Heart left ventricle (tissue), 16 donors: ENCODE measurements at regions not wholly inside any gene's neighbourhood (a gene's known extent, or its start where the extent isn't known, plus 50 kb on each side); places are given as distances from the start of the nearest gene placed in this dataset.

Experiments used
- ATAC-seq, 4 donors: fragments of 200-7000 bp; cut with Tn5 transposase; one replicate each; pipeline ENCODE4 v1.9.1; 2020 to 2022; ENCODE audit warnings: moderate library complexity in 4 of 4, mild to moderate bottlenecking in 3 of 4, moderate number of reproducible peaks in 1 of 4
- DNase-seq, 5 donors: peaks; one replicate each; pipeline ENCODE4 v3.0.0-alpha.2; 2020
- H3K27ac ChIP-seq, 12 donors: fragments of 200-600 bp; sonication (generic) in 4 of 12; one replicate each; pipeline versions ENCODE4 v1.5.0 to v1.8.0; 2016 to 2022; ENCODE audit warnings: mild to moderate bottlenecking in 2 of 12
- H3K27me3 ChIP-seq, 9 donors: fragments of 200-600 bp; sonication (generic) in 2 of 9; one replicate each; pipeline versions ENCODE4 v1.5.1 to v1.8.0; 2016 to 2022; ENCODE audit warnings: mild to moderate bottlenecking in 3 of 9
- H3K36me3 ChIP-seq, 9 donors: fragments of 200-600 bp; sonication (generic) in 2 of 9; one replicate each; pipeline versions ENCODE4 v1.5.0 to v1.8.0; 2018 to 2022; ENCODE audit warnings: mild to moderate bottlenecking in 2 of 9
- H3K4me1 ChIP-seq, 12 donors: fragments of 200-600 bp; sonication (generic) in 4 of 12; one replicate each; pipeline versions ENCODE4 v1.5.0 to v1.8.0; 2016 to 2022; ENCODE audit warnings: mild to moderate bottlenecking in 3 of 12
- H3K4me3 ChIP-seq, 12 donors: fragments of 200-600 bp; sonication (generic) in 4 of 12; one replicate each; pipeline versions ENCODE4 v1.5.0 to v1.8.0; 2017 to 2022; ENCODE audit warnings: mild to moderate bottlenecking in 9 of 12, moderate library complexity in 4 of 12
- H3K9me3 ChIP-seq, 12 donors: fragments of 200-600 bp; sonication (generic) in 4 of 12; one replicate each; pipeline versions ENCODE4 v1.5.0 to v1.8.0; 2016 to 2022; ENCODE audit warnings: mild to moderate bottlenecking in 1 of 12
- POLR2A ChIP-seq, 2 donors: fragments of 450-650 bp; IDR thresholded peaks; one replicate each; pipeline ENCODE4 v1.6.1; 2017; ENCODE audit warnings: antibody characterized with exemption in 2 of 2, mild to moderate bottlenecking in 2 of 2, moderate library complexity in 2 of 2
- WGBS, 4 donors: extraction: QIAGEN DNeasy Blood & Tissue Kit in 2 of 4; methylation state at CpG; one replicate each; pipeline versions ENCODE4 v1.1.5 to v1.1.7; 2013 to 2018; 5-methylcytosine and 5-hydroxymethylcytosine counted together
- intact Hi-C, 10 donors: fragments of 100-400 bp; cut with DNase I; formaldehyde crosslinking; loops; one replicate each; pipeline versions ENCODE4 v1.11.1 to v1.14.2; 2022
- TF ChIP-seq, protein P1 (sequence below), 12 donors: fragments of 200-600 bp; sonication (generic) in 4 of 12; IDR thresholded peaks; one replicate each; pipeline versions ENCODE4 v1.5.0 to v1.8.0; 2018 to 2022; ENCODE audit warnings: antibody characterized with exemption in 12 of 12, mild to moderate bottlenecking in 5 of 12
- donor health status: ischemic (EF 13 %, LVEDD 7.1; RV severe dilation, severe dysfunction).
- donor health status: healthy with polysubstance abuse.
- donor health status: DM: no; HTN: yes; CAD: no.
- donor health status: DM: no; HTN: no; CAD: no.
- donor health status: ischemic (EF 25% LVEDD 6.9; RV normal size, moderate dysfunction).
- donor health status: ischemic (EF 25% LVEDD 5.7; RV mildly dilated, moderate dysfunction).
- donor health status: healthy.
- donor health status: DM: yes; HTN: yes; CAD: no.
- donor health status: ischemic (EF 35%, LVEDD 5.7; RV mildly dilated, moderate dysfunction).
- donor health status: nonischemic (EF 11% LVEDD 7.7; RV severe dilation, severe dysfunction).
- donor health status: DM: yes; HTN: yes; CAD: no.
- donor health status: PGD.
- donor health status: ischemic (EF 29% LVEDD 5.4; RV normal size, mild dysfunction).
- donor health status: nonischemic (EF 23%, LVEDD 6.1; RV moderate dilation, normal function).

DNA sequence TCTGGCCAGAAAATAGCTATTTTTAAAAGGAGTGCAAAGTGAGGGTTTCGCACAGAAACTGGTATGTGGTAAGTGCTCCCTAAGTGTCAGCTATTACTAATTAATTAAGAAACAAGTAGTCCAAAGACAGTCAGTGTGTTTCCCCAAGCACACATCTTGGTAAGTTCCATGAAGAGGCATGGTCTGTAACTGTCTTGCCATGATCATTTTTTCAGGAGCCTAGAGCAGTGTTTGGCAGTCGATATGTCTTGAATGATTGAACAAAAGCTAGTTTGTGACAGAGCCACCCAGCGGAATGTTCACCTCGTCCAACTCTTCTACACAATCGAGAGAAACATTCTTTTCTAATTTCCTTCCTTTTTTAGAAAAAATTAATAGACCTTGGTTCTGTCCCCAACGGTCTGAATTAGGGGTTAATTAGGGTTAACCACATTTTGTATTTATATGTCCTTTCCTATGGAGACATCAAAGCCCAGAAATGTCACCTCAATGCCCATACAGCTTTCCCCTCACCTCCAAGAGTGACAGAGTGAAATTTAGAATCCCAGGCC is 57.6 kb upstream of the FTH1 start:
- peak overlapping the region; percentile 1 to 89 (median 69) for H3K27ac ChIP-seq
- WGBS, 4 donors: 49 to 66% (median 52%) methylated on average over 6 of the region's 6 CpGs
- intact Hi-C loops: loop anchor here in 5 of 10 donors (1.0 to 10.0 kb wide), 4 partner anchors 50 to 58 kb away; partner anchors contain the start of gene FTH1 (in 1 of the 5)
- no peak for TF ChIP-seq POLR2A (IDR thresholded peaks at IDR 0.05)
- TF ChIP-seq, protein P1, sequence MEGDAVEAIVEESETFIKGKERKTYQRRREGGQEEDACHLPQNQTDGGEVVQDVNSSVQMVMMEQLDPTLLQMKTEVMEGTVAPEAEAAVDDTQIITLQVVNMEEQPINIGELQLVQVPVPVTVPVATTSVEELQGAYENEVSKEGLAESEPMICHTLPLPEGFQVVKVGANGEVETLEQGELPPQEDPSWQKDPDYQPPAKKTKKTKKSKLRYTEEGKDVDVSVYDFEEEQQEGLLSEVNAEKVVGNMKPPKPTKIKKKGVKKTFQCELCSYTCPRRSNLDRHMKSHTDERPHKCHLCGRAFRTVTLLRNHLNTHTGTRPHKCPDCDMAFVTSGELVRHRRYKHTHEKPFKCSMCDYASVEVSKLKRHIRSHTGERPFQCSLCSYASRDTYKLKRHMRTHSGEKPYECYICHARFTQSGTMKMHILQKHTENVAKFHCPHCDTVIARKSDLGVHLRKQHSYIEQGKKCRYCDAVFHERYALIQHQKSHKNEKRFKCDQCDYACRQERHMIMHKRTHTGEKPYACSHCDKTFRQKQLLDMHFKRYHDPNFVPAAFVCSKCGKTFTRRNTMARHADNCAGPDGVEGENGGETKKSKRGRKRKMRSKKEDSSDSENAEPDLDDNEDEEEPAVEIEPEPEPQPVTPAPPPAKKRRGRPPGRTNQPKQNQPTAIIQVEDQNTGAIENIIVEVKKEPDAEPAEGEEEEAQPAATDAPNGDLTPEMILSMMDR (IDR thresholded peaks at IDR 0.05): no peak
- H3K27me3 ChIP-seq: no peaks in the 10 kb centered on the region
- DNase-seq: no peak
- no peaks in the 10 kb centered on the region for H3K36me3 ChIP-seq
- H3K4me1 ChIP-seq: peaks cover 0 to 29% (median 7%) of the 10 kb centered on the region in 12 donors
- H3K9me3 ChIP-seq: peaks cover 0 to 18% (median 7%) of the 10 kb centered on the region in 12 donors
- peak in 1 of 4 donors; percentile 3 for ATAC-seq
- peak overlapping the region in 7 of 12 donors; percentile 11 to 39 (median 22) for H3K4me3 ChIP-seq

DNA sequence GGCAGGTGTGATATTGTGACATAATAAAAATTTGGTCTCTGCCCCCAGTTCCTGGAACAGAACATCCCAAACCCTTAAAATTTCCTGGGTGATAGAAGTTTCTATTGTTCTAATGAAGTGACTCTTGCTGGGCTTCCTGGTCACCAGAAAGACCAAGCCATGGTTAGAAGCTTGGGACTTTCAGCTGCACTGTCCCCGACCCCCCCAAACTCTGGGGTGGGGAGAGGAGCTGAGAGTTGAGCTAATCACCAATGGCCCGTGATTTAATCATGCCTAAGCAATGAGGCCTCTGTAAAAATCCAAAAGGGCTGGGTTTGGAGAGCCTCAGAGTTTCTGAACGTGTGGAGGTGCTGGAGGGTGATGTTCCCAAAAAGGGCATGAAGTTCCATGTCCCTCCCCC is 54.8 kb upstream of the FTH1 start:
- ATAC-seq (no peak), DNase-seq (no peak)
- Histone ChIP-seq H3K27ac (no peak overlapping the region), H3K4me1 (peaks cover 0 to 42% (median 7%) of the 10 kb centered on the region in 12 donors), H3K4me3 (no peak overlapping the region), H3K36me3 (no peaks in the 10 kb centered on the region), H3K27me3 (no peaks in the 10 kb centered on the region), H3K9me3 (peaks cover 0 to 18% (median 7%) of the 10 kb centered on the region in 12 donors)
- TF ChIP-seq, protein P1 (IDR thresholded peaks at IDR 0.05): no peak
- TF ChIP-seq POLR2A (IDR thresholded peaks at IDR 0.05): no peak
- intact Hi-C loops: loop anchor here in 1 of 10 donors (10.0 kb wide), 1 partner anchor 47 kb away; no protein-coding TSS in a partner anchor
- WGBS, 4 donors: 58 to 74% (median 68%) methylated on average over 3 of the region's 3 CpGs

DNA sequence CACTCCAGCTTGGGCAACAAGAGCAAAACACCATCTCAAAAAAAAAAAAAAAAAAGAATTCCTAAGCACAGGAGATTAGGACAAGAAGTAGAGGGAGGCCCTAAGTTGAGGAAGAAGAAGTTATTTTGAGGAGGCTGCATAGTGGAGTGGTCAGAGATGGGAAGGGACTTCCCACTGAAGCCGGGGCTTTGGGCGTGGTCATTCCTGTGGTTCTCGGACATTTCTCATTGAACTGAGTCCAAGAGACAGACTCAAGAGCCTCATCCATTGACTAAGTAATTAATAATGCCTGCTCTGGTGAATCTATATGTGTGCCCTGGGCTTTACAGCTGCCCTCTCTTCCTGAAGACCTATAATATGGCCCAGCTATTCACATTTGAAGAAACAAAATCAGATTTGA is 53.2 kb upstream of the FTH1 start:
- no peak for ATAC-seq
- 58 to 81% (median 70%) methylated on average over 3 of the region's 3 CpGs for WGBS, 4 donors

More for the DNA sequence above, 53.2 kb upstream of the FTH1 start:
- no peak for DNase-seq
- TF ChIP-seq, protein P1 (IDR thresholded peaks at IDR 0.05): no peak
- no peak for TF ChIP-seq POLR2A (IDR thresholded peaks at IDR 0.05)
- intact Hi-C loops: loop anchor here in 1 of 10 donors (10.0 kb wide), 1 partner anchor 46 kb away; no protein-coding TSS in a partner anchor
- Histone ChIP-seq H3K9me3 (peaks cover 0 to 16% (median 7%) of the 10 kb centered on the region in 12 donors), H3K4me3 (no peak overlapping the region), H3K4me1 (peaks cover 0 to 34% (median 7%) of the 10 kb centered on the region in 12 donors), H3K27me3 (no peaks in the 10 kb centered on the region), H3K36me3 (no peaks in the 10 kb centered on the region), H3K27ac (peak overlapping the region in 1 of 12 donors; percentile 24)
